ENCODE measurements at regions not wholly inside any gene's neighbourhood (a gene's known extent, or its start where the extent isn't known, plus 50 kb on each side); places are given as distances from the start of the nearest gene placed in this dataset.

- TF ChIP-seq CTCF (IDR thresholded peaks at IDR 0.05): no peak
- TF ChIP-seq EZH2 (IDR thresholded peaks at IDR 0.05): no peak
Measured at GRCh38 chr21:14814282-14814681, 250.5 kb downstream of the NRIP1 start.
